Body of pancreas (tissue), 4 donors: ENCODE measurements at regions not wholly inside any gene's neighbourhood (a gene's known extent, or its start where the extent isn't known, plus 50 kb on each side); places are given as distances from the start of the nearest gene placed in this dataset.

ENCODE experiments used
- POLR2A ChIP-seq, 3 donors: fragments of 450-650 bp; IDR thresholded peaks; one replicate each; pipeline ENCODE4 v1.6.1; 2016; ENCODE audit warnings: antibody characterized with exemption in 3 of 3, mild to moderate bottlenecking in 2 of 3
- TF ChIP-seq, protein P1 (sequence below), 7 experiments: fragments of 450-650 bp in 4 of 7; fragments of 200-600 bp in 3 of 7; sonication (generic) in 3 of 7; IDR thresholded peaks; one replicate each; pipeline ENCODE4 v1.5.1; 2016 to 2019; ENCODE audit warnings: antibody characterized with exemption in 7 of 7

DNA sequence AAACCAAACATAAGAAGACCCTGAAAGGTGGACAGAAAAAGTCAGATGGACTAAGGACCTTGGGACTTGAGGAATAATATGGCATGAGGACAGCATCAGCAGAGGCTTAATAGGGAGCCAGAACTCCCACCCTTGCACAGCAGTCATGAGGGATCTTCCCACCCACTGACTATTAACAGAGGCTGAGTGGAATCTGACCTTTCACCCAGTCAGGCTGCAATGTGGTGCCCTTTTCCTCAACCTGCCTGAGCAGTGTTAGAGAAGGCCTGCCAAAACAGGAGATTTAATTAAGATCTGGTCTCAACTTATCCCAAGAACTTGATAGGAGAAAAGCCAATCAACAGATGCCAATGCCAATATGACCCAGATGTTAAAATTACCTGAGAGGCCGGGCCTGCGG, 481.9 kb downstream of the KDM4C start:
- TF ChIP-seq, protein P1, sequence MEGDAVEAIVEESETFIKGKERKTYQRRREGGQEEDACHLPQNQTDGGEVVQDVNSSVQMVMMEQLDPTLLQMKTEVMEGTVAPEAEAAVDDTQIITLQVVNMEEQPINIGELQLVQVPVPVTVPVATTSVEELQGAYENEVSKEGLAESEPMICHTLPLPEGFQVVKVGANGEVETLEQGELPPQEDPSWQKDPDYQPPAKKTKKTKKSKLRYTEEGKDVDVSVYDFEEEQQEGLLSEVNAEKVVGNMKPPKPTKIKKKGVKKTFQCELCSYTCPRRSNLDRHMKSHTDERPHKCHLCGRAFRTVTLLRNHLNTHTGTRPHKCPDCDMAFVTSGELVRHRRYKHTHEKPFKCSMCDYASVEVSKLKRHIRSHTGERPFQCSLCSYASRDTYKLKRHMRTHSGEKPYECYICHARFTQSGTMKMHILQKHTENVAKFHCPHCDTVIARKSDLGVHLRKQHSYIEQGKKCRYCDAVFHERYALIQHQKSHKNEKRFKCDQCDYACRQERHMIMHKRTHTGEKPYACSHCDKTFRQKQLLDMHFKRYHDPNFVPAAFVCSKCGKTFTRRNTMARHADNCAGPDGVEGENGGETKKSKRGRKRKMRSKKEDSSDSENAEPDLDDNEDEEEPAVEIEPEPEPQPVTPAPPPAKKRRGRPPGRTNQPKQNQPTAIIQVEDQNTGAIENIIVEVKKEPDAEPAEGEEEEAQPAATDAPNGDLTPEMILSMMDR (IDR thresholded peaks at IDR 0.05) = no peak
- TF ChIP-seq POLR2A (IDR thresholded peaks at IDR 0.05) = no peak
